Right lobe of liver (tissue), 4 donors: ENCODE measurements at regions not wholly inside any gene's neighbourhood (a gene's known extent, or its start where the extent isn't known, plus 50 kb on each side); places are given as distances from the start of the nearest gene placed in this dataset.

ENCODE experiments used
- CTCF ChIP-seq, 4 donors: fragments of 200-600 bp in 3 of 4; fragments of 450-650 bp in 1 of 4; IDR thresholded peaks; one replicate each; pipeline versions ENCODE4 v1.5.1 to v1.8.0; 2016 to 2022; ENCODE audit warnings: antibody characterized with exemption in 4 of 4, mild to moderate bottlenecking in 2 of 4
- POLR2A ChIP-seq: fragments of 450-650 bp; IDR thresholded peaks from one replicate; pipeline ENCODE4 v1.6.1; 2017; ENCODE audit warnings: antibody characterized with exemption, mild to moderate bottlenecking
- donor health status: DM: no; HTN: no; CAD: no.
- donor health status: DM: no; HTN: no; CAD: no.
- donor health status: DM: no; HTN: yes; CAD: no.

GRCh38 chr12:58621126-58621525, 299.2 kb downstream of the LRIG3 start:
- TF ChIP-seq CTCF (IDR thresholded peaks at IDR 0.05) (no peak), POLR2A (no peak)
